ENCODE measurements at regions not wholly inside any gene's neighbourhood (a gene's known extent, or its start where the extent isn't known, plus 50 kb on each side); places are given as distances from the start of the nearest gene placed in this dataset.

DNA sequence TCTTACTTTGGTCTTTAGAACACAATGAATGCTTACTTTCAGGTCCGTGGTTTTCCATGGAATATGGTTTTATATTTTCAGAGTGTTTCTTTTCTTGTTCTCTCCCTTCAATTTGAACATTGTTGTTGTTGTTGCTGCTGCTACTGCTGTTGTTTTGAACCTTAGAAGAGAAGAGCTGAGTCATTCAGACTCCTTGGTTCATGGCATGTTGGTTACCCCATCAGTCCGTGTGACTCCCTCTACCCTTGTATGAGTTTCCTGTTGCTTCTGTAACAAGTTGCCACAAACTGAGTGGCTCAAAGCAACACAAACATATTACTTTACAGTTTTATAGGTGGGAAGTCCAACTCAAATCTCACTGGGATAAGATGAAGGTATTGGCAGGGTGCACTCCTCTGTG is 511.0 kb downstream of the INSC start:
- H3K4me3 ChIP-seq (replicated peaks; ENCODE audit: low read depth, low read length) = no peak overlapping the region
- DNase-seq (ENCODE audit: low read depth) = peak; percentile 3
- TF ChIP-seq, protein P1, sequence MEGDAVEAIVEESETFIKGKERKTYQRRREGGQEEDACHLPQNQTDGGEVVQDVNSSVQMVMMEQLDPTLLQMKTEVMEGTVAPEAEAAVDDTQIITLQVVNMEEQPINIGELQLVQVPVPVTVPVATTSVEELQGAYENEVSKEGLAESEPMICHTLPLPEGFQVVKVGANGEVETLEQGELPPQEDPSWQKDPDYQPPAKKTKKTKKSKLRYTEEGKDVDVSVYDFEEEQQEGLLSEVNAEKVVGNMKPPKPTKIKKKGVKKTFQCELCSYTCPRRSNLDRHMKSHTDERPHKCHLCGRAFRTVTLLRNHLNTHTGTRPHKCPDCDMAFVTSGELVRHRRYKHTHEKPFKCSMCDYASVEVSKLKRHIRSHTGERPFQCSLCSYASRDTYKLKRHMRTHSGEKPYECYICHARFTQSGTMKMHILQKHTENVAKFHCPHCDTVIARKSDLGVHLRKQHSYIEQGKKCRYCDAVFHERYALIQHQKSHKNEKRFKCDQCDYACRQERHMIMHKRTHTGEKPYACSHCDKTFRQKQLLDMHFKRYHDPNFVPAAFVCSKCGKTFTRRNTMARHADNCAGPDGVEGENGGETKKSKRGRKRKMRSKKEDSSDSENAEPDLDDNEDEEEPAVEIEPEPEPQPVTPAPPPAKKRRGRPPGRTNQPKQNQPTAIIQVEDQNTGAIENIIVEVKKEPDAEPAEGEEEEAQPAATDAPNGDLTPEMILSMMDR (IDR thresholded peaks at IDR 0.05; ENCODE audit: low read length, missing control alignments) = no peak

DNA sequence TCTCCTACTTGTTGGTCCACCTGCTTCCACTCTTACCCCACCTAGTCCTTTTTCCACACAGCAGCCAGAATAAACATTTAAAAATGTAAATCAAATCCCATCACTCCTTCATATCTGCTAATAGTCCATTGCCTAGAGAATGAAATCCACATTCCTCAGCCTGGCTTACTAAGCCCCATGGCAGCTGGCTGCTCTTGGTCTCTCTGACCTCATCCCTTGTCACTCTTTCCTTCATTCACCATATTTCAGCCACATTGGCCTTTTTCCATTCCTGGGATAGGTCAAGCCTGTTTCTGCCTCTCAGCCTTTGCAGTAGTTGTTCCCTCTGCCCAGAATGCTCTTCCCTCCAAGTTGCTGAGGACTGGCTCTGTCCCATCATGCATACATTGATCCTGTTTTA is 512.8 kb downstream of the INSC start:
- H3K4me3 ChIP-seq (replicated peaks; ENCODE audit: low read depth, low read length) = no peak overlapping the region
- DNase-seq (ENCODE audit: low read depth) = peak; percentile 18
- TF ChIP-seq, protein P1 (IDR thresholded peaks at IDR 0.05; ENCODE audit: low read length, missing control alignments) = no peak

DNA sequence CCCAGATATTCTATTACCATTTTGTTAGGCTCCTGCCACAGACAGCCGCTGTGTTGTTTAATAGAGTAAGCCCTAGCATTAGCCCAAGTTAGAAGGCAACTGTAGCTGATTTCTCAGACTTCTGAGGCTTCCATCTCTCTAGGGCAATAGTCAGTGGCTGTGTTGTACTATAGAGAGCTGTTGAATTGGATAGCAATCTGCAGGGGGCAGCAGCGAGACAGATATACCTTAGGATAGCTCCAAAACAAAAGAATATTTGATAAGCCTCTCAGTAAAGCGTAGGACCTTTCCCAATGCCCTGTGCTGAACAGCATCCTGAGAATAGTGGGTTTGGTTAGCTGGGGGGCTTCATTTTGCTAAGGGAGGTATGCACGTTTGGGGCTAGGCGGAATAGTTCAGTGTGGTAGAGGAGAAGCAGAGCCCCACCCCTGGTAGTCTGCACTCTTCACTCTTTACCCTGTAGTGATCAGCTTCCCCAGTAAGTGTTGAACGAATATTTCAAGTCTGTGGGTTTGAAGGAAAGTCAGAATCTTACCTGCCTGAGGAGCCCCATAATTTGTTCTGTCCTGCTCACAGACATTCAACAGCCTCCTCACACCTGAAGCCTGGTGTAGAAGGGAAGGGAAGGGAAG is 515.1 kb downstream of the INSC start:
- DNase-seq (ENCODE audit: low read depth) = peak; percentile 16
- H3K4me3 ChIP-seq (replicated peaks; ENCODE audit: low read depth, low read length) = no peak overlapping the region
- TF ChIP-seq, protein P1 (IDR thresholded peaks at IDR 0.05; ENCODE audit: low read length, missing control alignments) = peak; percentile 30

DNA sequence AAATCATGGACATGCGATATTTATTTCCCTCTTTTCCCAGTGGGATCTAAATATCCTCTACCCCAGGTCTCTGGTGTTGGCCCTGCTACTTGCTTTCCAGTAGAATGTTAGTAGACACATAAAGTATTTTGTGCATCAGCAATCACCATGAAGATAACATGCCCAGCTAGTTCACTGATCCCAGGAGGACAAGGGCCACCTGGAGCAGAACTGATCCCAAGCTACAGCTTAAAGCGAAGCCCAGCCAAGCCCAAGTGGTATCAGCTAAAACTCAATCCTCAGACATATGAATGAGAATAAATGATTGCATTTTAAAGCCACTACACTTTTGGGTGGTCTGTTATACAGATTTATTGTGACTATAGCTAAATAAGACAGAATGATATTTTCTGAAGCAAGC is 516.2 kb downstream of the INSC start:
- no peak for DNase-seq (ENCODE audit: low read depth)
- no peak overlapping the region for H3K4me3 ChIP-seq (replicated peaks; ENCODE audit: low read depth, low read length)

DNA sequence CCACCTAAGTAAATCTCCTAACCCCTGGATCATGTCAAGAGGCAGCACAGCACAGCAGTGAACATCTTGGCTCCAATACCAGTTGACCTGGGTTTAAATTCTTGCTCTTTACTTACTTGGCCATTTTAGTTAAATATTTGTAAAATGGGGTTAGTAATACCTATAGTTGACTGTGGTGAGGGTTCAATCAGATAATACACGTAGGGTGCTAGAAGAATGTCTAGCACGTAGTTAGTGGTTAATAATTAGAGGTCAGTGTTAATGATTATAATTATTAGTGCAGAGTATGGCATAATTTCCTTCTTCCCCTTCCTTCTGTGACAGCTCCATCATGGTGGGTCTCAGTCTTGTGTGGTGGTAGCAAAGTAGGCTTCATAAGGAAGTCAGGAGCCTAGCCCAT is 520.8 kb downstream of the INSC start:
- TF ChIP-seq, protein P1 (IDR thresholded peaks at IDR 0.05; ENCODE audit: low read length, missing control alignments) = no peak
- H3K4me3 ChIP-seq (replicated peaks; ENCODE audit: low read depth, low read length) = no peak overlapping the region
- DNase-seq (ENCODE audit: low read depth) = no peak

More for the DNA sequence above, 516.2 kb downstream of the INSC start:
- TF ChIP-seq, protein P1 (IDR thresholded peaks at IDR 0.05; ENCODE audit: low read length, missing control alignments) = no peak

DNA sequence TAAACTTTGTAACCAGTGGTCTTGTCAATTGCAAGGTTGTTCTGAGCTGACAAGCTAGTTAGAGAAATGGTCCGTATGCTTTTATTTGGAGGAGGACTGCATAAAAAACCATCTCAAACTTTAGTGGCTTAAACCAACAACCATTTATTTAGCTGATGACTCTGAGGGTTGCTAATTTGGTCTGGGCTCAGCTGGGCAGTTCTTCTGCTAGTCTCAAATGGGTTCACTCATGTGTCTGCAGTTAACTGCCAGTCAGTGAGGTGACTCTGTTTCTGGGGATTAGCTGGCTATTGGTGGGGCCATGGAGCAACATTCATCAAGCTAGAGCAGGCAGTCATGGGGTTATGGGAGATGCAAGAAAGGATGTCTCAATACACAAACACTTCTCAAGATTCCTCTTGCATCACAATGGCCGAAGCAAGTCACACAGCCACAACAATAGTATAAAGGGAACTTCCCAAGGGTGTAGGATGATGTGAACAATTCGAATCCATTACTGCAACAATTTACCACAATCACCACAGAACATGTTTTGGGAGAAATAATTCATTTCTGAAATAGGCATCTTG is 521.9 kb downstream of the INSC start:
- DNase-seq (ENCODE audit: low read depth) = no peak
- TF ChIP-seq, protein P1 (IDR thresholded peaks at IDR 0.05; ENCODE audit: low read length, missing control alignments) = no peak
- no peak overlapping the region for H3K4me3 ChIP-seq (replicated peaks; ENCODE audit: low read depth, low read length)

DNA sequence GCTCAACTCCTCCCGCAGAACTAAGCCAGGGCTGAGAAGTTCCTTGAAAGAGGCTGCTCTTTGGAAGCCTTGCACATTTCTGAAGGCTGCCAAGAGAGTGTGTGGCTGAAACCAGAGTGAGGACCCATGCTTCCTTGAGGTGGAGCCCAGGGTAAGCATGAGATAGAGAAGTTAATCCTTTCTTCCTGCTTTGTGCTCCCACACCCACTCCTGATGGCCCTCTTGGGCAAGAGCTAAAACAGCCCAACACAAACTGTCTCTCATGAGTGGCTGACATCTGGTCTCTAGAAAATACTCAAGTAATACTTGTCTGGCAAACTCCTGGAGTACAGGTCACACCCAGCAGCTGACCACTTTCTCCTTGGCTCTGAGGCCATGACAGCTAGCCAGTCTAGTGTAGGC is 523.7 kb downstream of the INSC start:
- DNase-seq (ENCODE audit: low read depth) = no peak
- no peak overlapping the region for H3K4me3 ChIP-seq (replicated peaks; ENCODE audit: low read depth, low read length)
- TF ChIP-seq, protein P1 (IDR thresholded peaks at IDR 0.05; ENCODE audit: low read length, missing control alignments) = no peak

Data from fibroblast of pulmonary artery (primary cell).